GM06990 (cell line): ENCODE measurements at regions not wholly inside any gene's neighbourhood (a gene's known extent, or its start where the extent isn't known, plus 50 kb on each side); places are given as distances from the start of the nearest gene placed in this dataset.

ENCODE experiments used
- DNase-seq: peaks from one replicate; pipeline ENCODE4 v3.0.0-alpha.2; 2011; ENCODE audit not compliant: insufficient read length; ENCODE audit errors: extremely low read depth
- H3K27me3 ChIP-seq: replicated peaks from 2 replicates; pipeline ENCODE4 v1.6.0; 2011; ENCODE audit warnings: low read length; ENCODE audit not compliant: control insufficient read depth, insufficient read depth
- H3K36me3 ChIP-seq: 2 replicates; pipeline ENCODE4 v1.5.1; 2011; ENCODE audit warnings: low read length; ENCODE audit not compliant: control insufficient read depth, insufficient read depth
- H3K4me3 ChIP-seq: replicated peaks from 2 replicates; pipeline ENCODE4 v1.5.1; 2011; ENCODE audit warnings: low read depth, mild to moderate bottlenecking, control low read depth, low read length
- CTCF ChIP-seq: IDR thresholded peaks from 2 replicates; pipeline ENCODE4 v1.5.1; 2011; ENCODE audit warnings: low read length, control low read depth, mild to moderate bottlenecking, inconsistent platforms; ENCODE audit not compliant: insufficient read depth, poor library complexity, severe bottlenecking

- H3K4me3 ChIP-seq = no peak overlapping the region
- no peak for DNase-seq
- no peak for TF ChIP-seq CTCF
- no peaks in the 10 kb centered on the region for H3K36me3 ChIP-seq
- H3K27me3 ChIP-seq = no peaks in the 10 kb centered on the region
These were observed 1246.4 kb downstream of the SLC16A7 start for GRCh38 chr12:60842181-60842580.

- DNase-seq = no peak
- Histone ChIP-seq H3K27me3 (no peaks in the 10 kb centered on the region), H3K4me3 (no peak overlapping the region), H3K36me3 (no peaks in the 10 kb centered on the region)
- no peak for TF ChIP-seq CTCF
These were observed 1248.3 kb downstream of the SLC16A7 start for GRCh38 chr12:60844101-60844500.

GRCh38 chr12:60844875-60845274 lies 1249.0 kb downstream of the SLC16A7 start:
- H3K36me3 ChIP-seq = no peaks in the 10 kb centered on the region
- DNase-seq = no peak
- H3K4me3 ChIP-seq = no peak overlapping the region
- no peak for TF ChIP-seq CTCF
- no peaks in the 10 kb centered on the region for H3K27me3 ChIP-seq

- H3K36me3 ChIP-seq = no peaks in the 10 kb centered on the region
- DNase-seq = no peak
- H3K4me3 ChIP-seq = no peak overlapping the region
- H3K27me3 ChIP-seq = no peaks in the 10 kb centered on the region
- TF ChIP-seq CTCF = no peak
These were observed 1249.9 kb downstream of the SLC16A7 start for GRCh38 chr12:60845696-60846095.

GRCh38 chr12:60847281-60847680 lies 1251.5 kb downstream of the SLC16A7 start:
- TF ChIP-seq CTCF = no peak
- H3K27me3 ChIP-seq = no peaks in the 10 kb centered on the region
- H3K4me3 ChIP-seq = no peak overlapping the region
- H3K36me3 ChIP-seq = no peaks in the 10 kb centered on the region
- no peak for DNase-seq

- Histone ChIP-seq H3K27me3 (no peaks in the 10 kb centered on the region), H3K4me3 (no peak overlapping the region), H3K36me3 (no peaks in the 10 kb centered on the region)
- no peak for TF ChIP-seq CTCF
- DNase-seq = no peak
These were observed 1253.9 kb downstream of the SLC16A7 start for GRCh38 chr12:60849723-60850122.
